ENCODE measurements at regions not wholly inside any gene's neighbourhood (a gene's known extent, or its start where the extent isn't known, plus 50 kb on each side); places are given as distances from the start of the nearest gene placed in this dataset.

DNA sequence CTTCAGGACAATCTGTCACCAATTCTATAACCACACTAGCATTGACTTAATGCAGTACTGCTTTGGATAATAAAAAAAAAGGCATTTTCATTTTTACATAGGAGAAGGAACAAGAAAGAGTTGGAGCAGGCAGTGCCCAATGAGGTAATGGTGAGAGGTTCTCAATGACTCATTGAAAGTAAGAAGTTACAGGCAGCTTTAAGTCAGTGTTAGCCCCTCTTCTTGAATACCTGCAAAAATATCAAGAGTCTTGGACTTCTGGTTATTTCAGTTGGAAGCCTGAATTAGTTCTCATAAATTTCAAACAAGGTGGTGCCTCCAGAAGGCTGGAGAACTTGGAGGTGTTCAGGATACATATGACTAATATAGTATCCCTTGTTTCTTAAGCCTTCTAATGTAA, 422.5 kb downstream of the HTR7 start:
- Histone ChIP-seq H3K9ac (ENCODE audit: insufficient read depth, low read depth, low read length) (no peak overlapping the region), H4K20me1 (ENCODE audit: insufficient read depth, low read length) (no peaks in the 10 kb centered on the region), H3K9me3 (ENCODE audit: low read length) (peaks cover 23% of the 10 kb centered on the region), H3K4me1 (ENCODE audit: insufficient read depth, low read length) (no peaks in the 10 kb centered on the region), H3K4me2 (ENCODE audit: low read depth, low read length) (no peak overlapping the region), H2AFZ (ENCODE audit: low read length) (no peak overlapping the region), H3K36me3 (replicated peaks in 1 of 2; ENCODE audit: control insufficient read depth in 1 of 2, insufficient read depth in 2 of 2, low read length in 2 of 2) (no peaks in the 10 kb centered on the region), H3K27ac (ENCODE audit: extremely low read length, insufficient read depth, low read length) (no peak overlapping the region), H3K79me2 (ENCODE audit: insufficient read depth, low read length) (no peaks in the 10 kb centered on the region), H3K27me3 (ENCODE audit: control insufficient read depth in 1 of 2, insufficient read depth in 2 of 2, low read length in 2 of 2) (no peaks in the 10 kb centered on the region), H3K4me3 (replicated peaks in 1 of 3; ENCODE audit: insufficient read depth in 1 of 3, low read depth in 2 of 3, low read length in 3 of 3) (no peak overlapping the region)
- FAIRE-seq (no peak), DNase-seq (ENCODE audit: low spot score) (no peak), ATAC-seq (no peak)
- no peak for TF ChIP-seq BHLHE40 (IDR thresholded peaks at IDR 0.05; ENCODE audit: low read length)
- TF ChIP-seq, protein P1, sequence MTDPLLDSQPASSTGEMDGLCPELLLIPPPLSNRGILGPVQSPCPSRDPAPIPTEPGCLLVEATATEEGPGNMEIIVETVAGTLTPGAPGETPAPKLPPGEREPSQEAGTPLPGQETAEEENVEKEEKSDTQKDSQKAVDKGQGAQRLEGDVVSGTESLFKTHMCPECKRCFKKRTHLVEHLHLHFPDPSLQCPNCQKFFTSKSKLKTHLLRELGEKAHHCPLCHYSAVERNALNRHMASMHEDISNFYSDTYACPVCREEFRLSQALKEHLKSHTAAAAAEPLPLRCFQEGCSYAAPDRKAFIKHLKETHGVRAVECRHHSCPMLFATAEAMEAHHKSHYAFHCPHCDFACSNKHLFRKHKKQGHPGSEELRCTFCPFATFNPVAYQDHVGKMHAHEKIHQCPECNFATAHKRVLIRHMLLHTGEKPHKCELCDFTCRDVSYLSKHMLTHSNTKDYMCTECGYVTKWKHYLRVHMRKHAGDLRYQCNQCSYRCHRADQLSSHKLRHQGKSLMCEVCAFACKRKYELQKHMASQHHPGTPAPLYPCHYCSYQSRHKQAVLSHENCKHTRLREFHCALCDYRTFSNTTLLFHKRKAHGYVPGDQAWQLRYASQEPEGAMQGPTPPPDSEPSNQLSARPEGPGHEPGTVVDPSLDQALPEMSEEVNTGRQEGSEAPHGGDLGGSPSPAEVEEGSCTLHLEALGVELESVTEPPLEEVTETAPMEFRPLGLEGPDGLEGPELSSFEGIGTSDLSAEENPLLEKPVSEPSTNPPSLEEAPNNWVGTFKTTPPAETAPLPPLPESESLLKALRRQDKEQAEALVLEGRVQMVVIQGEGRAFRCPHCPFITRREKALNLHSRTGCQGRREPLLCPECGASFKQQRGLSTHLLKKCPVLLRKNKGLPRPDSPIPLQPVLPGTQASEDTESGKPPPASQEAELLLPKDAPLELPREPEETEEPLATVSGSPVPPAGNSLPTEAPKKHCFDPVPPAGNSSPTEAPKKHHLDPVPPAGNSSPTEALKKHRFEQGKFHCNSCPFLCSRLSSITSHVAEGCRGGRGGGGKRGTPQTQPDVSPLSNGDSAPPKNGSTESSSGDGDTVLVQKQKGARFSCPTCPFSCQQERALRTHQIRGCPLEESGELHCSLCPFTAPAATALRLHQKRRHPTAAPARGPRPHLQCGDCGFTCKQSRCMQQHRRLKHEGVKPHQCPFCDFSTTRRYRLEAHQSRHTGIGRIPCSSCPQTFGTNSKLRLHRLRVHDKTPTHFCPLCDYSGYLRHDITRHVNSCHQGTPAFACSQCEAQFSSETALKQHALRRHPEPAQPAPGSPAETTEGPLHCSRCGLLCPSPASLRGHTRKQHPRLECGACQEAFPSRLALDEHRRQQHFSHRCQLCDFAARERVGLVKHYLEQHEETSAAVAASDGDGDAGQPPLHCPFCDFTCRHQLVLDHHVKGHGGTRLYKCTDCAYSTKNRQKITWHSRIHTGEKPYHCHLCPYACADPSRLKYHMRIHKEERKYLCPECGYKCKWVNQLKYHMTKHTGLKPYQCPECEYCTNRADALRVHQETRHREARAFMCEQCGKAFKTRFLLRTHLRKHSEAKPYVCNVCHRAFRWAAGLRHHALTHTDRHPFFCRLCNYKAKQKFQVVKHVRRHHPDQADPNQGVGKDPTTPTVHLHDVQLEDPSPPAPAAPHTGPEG (CRISPR knock-in tag; IDR thresholded peaks at IDR 0.05) = no peak
- no peak for TF ChIP-seq MXD4 (CRISPR knock-in tag; IDR thresholded peaks at IDR 0.05)
- in situ Hi-C loops (cut with HindIII; ENCODE audit: extremely low pct_ligation_motif_present, low pct_unique_long_range_greater_than_20kb) (no loop called here), intact Hi-C loops (cut with micrococcal nuclease; ENCODE audit: unreplicated experiment) (no loop called here)
- CTCF ChIA-PET (ENCODE audit: low intra/inter-chr PET ratio, low total read pairs) = no interaction called here
- POLR2A ChIA-PET = no interaction called here
- no TSS peak for BruUV-seq (replicated peaks)

DNA sequence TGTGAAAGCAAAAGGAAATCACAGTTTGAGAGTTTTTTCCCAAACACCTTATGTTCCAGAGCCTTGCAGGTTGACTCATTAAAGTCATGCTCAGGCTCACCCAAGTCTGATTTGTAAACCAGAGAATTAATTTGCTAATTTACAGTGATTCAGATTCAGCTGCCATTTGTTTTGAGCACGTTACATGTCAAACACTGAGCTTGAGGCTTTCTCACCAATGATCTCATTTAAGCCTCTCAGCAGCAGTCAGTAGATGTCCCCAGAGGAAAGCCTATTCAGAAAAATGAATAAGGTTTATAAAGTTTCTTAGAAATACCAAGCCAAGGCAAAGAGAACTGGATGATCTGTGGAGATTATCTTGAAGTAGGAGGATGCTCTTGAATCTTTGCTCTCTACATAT, 420.4 kb downstream of the HTR7 start:
- Histone ChIP-seq H3K36me3 (replicated peaks in 1 of 2; ENCODE audit: control insufficient read depth in 1 of 2, insufficient read depth in 2 of 2, low read length in 2 of 2) (no peaks in the 10 kb centered on the region), H3K27me3 (ENCODE audit: control insufficient read depth in 1 of 2, insufficient read depth in 2 of 2, low read length in 2 of 2) (no peaks in the 10 kb centered on the region), H3K9ac (ENCODE audit: insufficient read depth, low read depth, low read length) (no peak overlapping the region), H3K79me2 (ENCODE audit: insufficient read depth, low read length) (no peaks in the 10 kb centered on the region), H2AFZ (ENCODE audit: low read length) (no peak overlapping the region), H3K4me2 (ENCODE audit: low read depth, low read length) (no peak overlapping the region), H3K27ac (ENCODE audit: extremely low read length, insufficient read depth, low read length) (no peak overlapping the region), H3K4me3 (replicated peaks in 1 of 3; ENCODE audit: insufficient read depth in 1 of 3, low read depth in 2 of 3, low read length in 3 of 3) (no peak overlapping the region), H3K9me3 (ENCODE audit: low read length) (peaks cover 28% of the 10 kb centered on the region), H3K4me1 (ENCODE audit: insufficient read depth, low read length) (no peaks in the 10 kb centered on the region), H4K20me1 (ENCODE audit: insufficient read depth, low read length) (no peaks in the 10 kb centered on the region)
- ChIA-PET POLR2A (no interaction called here), CTCF (ENCODE audit: low intra/inter-chr PET ratio, low total read pairs) (no interaction called here)
- no peak for DNase-seq (ENCODE audit: low spot score)
- BruUV-seq (replicated peaks) = no TSS peak
- intact Hi-C loops (cut with micrococcal nuclease; ENCODE audit: unreplicated experiment) (no loop called here), in situ Hi-C loops (cut with HindIII; ENCODE audit: extremely low pct_ligation_motif_present, low pct_unique_long_range_greater_than_20kb) (no loop called here)
- 10% methylated on average over 1 of the region's 1 CpG for WGBS (ENCODE audit: low lambda C conversion rate)
- FAIRE-seq = no peak
- no peak for ATAC-seq
- TF ChIP-seq, protein P2, sequence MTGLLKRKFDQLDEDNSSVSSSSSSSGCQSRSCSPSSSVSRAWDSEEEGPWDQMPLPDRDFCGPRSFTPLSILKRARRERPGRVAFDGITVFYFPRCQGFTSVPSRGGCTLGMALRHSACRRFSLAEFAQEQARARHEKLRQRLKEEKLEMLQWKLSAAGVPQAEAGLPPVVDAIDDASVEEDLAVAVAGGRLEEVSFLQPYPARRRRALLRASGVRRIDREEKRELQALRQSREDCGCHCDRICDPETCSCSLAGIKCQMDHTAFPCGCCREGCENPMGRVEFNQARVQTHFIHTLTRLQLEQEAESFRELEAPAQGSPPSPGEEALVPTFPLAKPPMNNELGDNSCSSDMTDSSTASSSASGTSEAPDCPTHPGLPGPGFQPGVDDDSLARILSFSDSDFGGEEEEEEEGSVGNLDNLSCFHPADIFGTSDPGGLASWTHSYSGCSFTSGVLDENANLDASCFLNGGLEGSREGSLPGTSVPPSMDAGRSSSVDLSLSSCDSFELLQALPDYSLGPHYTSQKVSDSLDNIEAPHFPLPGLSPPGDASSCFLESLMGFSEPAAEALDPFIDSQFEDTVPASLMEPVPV (CRISPR knock-in tag; IDR thresholded peaks at IDR 0.05) = no peak
- TF ChIP-seq, protein P3, sequence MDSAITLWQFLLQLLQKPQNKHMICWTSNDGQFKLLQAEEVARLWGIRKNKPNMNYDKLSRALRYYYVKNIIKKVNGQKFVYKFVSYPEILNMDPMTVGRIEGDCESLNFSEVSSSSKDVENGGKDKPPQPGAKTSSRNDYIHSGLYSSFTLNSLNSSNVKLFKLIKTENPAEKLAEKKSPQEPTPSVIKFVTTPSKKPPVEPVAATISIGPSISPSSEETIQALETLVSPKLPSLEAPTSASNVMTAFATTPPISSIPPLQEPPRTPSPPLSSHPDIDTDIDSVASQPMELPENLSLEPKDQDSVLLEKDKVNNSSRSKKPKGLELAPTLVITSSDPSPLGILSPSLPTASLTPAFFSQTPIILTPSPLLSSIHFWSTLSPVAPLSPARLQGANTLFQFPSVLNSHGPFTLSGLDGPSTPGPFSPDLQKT (CRISPR knock-in tag; IDR thresholded peaks at IDR 0.05; ENCODE audit: borderline replicate concordance) = no peak
- no peak for TF ChIP-seq MED8 (CRISPR knock-in tag; IDR thresholded peaks at IDR 0.05; ENCODE audit: insufficient replicate concordance)
- TF ChIP-seq REXO4 (CRISPR knock-in tag; IDR thresholded peaks at IDR 0.05; ENCODE audit: borderline replicate concordance) = no peak
- no peak for TF ChIP-seq HMG20A (CRISPR knock-in tag; IDR thresholded peaks at IDR 0.05; ENCODE audit: borderline replicate concordance)
- TF ChIP-seq ZNF263 (CRISPR knock-in tag; IDR thresholded peaks at IDR 0.05) = no peak
- TF ChIP-seq ZNF552 (CRISPR knock-in tag; IDR thresholded peaks at IDR 0.05; ENCODE audit: borderline replicate concordance) = no peak
- TF ChIP-seq RCOR2 (CRISPR knock-in tag; IDR thresholded peaks at IDR 0.05) = no peak

Measured in HepG2 (cell line).